ENCODE measurements at regions not wholly inside any gene's neighbourhood (a gene's known extent, or its start where the extent isn't known, plus 50 kb on each side); places are given as distances from the start of the nearest gene placed in this dataset.

- H3K9me3 Mint-ChIP-seq = peaks cover 11% of the 10 kb centered on the region
- no peaks in the 10 kb centered on the region for H3K4me1 Mint-ChIP-seq
- no peak for DNase-seq
- H3K27ac Mint-ChIP-seq = no peak overlapping the region
- no peaks in the 10 kb centered on the region for H3K27me3 Mint-ChIP-seq
- peaks cover 1% of the 10 kb centered on the region for H3K36me3 Mint-ChIP-seq
- no peak overlapping the region for H3K4me3 Mint-ChIP-seq
Observed at GRCh38 chr6:115362234-115362633, 698.5 kb downstream of the FRK start.

- no peak overlapping the region for H3K27ac Mint-ChIP-seq
- no peak for DNase-seq
- H3K9me3 Mint-ChIP-seq = peaks cover 2% of the 10 kb centered on the region
- H3K27me3 Mint-ChIP-seq = no peaks in the 10 kb centered on the region
- no peaks in the 10 kb centered on the region for H3K36me3 Mint-ChIP-seq
- H3K4me1 Mint-ChIP-seq = no peaks in the 10 kb centered on the region
- H3K4me3 Mint-ChIP-seq = no peak overlapping the region
Observed at GRCh38 chr6:115360602-115361325, 699.9 kb downstream of the FRK start.

- Mint-ChIP-seq H3K9me3 (no peaks in the 10 kb centered on the region), H3K4me1 (no peaks in the 10 kb centered on the region), H3K36me3 (no peaks in the 10 kb centered on the region), H3K27me3 (no peaks in the 10 kb centered on the region), H3K4me3 (no peak overlapping the region), H3K27ac (no peak overlapping the region)
- no peak for DNase-seq
Observed at GRCh38 chr6:115358616-115359015, 702.1 kb downstream of the FRK start.

DNA sequence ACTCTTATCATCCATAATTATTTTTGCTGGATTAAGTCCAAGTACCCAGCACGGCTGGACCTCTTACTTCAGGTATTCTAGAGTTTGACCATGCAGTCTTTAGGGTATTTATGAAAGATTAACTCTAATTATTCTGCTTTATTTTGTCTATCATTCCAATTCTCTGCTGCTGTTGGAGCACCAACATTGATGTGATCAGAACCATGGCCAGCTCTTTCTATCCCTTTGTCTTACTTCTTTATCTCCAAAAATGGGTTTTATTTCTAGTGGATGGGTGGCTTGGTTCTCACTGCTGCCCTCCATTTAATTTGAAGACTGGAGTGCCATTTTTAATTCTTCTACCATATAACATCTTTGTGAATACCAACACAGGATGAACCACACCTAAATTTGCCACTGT, 704.3 kb downstream of the FRK start:
- no peaks in the 10 kb centered on the region for H3K4me1 Mint-ChIP-seq
- H3K9me3 Mint-ChIP-seq = peaks cover 2% of the 10 kb centered on the region
- no peaks in the 10 kb centered on the region for H3K27me3 Mint-ChIP-seq
- no peak overlapping the region for H3K4me3 Mint-ChIP-seq
- DNase-seq = no peak
- H3K27ac Mint-ChIP-seq = no peak overlapping the region
- no peaks in the 10 kb centered on the region for H3K36me3 Mint-ChIP-seq

DNA sequence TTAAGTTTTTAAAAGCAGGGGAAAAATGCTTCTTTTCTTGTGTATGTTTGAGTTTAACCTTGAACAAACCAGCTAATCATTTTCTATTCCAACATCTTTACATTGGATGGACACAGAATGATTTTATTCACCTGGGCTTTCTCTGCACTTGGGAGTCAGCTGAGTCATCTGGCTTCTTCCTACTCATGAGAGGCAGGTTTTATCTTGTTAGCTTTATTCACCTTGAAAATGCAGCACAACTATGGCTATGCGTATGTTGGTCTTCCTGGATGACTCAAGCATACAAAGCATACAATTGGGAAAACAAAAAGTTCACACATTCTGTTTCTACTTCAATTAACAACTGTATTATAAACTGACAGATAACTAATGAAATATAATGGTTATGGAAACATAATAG, 737.7 kb downstream of the FRK start:
- no peaks in the 10 kb centered on the region for H3K27me3 Mint-ChIP-seq
- H3K36me3 Mint-ChIP-seq = no peaks in the 10 kb centered on the region
- no peaks in the 10 kb centered on the region for H3K4me1 Mint-ChIP-seq
- no peak overlapping the region for H3K27ac Mint-ChIP-seq
- no peak for DNase-seq
- no peaks in the 10 kb centered on the region for H3K9me3 Mint-ChIP-seq
- no peak overlapping the region for H3K4me3 Mint-ChIP-seq

- Mint-ChIP-seq H3K4me3 (no peak overlapping the region), H3K4me1 (no peaks in the 10 kb centered on the region), H3K9me3 (peaks cover 2% of the 10 kb centered on the region), H3K27me3 (no peaks in the 10 kb centered on the region), H3K27ac (no peak overlapping the region), H3K36me3 (no peaks in the 10 kb centered on the region)
- no peak for DNase-seq
Observed at GRCh38 chr6:115319823-115320222, 740.9 kb downstream of the FRK start.

DNA sequence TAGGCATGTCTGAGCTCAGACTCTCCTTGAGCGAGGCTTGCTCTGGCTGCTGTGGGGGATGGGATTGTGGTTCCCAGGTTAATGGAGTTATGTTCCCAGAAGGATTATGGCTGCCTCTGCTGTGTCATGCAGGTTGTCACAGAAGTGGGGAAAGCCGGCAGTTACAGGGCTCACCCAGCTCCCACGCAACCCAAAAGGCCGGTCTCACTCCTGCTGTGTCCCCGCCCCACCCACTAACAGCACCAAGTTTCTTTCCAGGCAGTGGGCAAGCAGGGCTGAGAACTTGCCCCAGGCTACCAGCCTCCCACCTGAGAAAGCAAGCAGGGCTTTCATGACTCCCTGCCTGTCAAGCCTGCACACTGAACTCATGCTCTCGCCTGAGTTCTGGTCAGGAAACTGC, 750.5 kb downstream of the FRK start:
- Mint-ChIP-seq H3K27me3 (no peaks in the 10 kb centered on the region), H3K9me3 (peaks cover 10% of the 10 kb centered on the region), H3K4me3 (no peak overlapping the region), H3K36me3 (no peaks in the 10 kb centered on the region), H3K4me1 (no peaks in the 10 kb centered on the region), H3K27ac (no peak overlapping the region)
- DNase-seq = no peak

DNA sequence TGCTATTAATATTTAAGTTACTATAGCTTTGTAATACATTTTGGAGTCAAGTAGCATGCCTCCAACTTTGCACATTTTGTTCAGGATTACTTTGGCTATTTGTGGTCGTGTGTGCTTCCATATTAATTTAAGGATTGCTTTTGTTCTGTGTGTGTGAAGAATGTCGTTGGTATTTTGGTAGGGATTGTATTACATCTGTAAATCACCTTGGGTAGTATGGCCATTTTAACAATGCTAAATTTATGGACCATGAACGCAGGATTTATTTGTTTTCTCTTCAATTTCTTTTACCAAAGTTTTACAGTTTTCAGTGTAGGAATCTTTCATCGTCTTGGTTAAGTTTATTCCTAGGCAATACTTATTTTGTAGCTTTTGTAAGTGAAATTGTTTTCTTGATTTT, 758.0 kb downstream of the FRK start:
- no peaks in the 10 kb centered on the region for H3K4me1 Mint-ChIP-seq
- H3K9me3 Mint-ChIP-seq = peaks cover 9% of the 10 kb centered on the region
- H3K36me3 Mint-ChIP-seq = no peaks in the 10 kb centered on the region
- no peak for DNase-seq
- H3K27ac Mint-ChIP-seq = no peak overlapping the region
- H3K4me3 Mint-ChIP-seq = no peak overlapping the region
- no peaks in the 10 kb centered on the region for H3K27me3 Mint-ChIP-seq

DNA sequence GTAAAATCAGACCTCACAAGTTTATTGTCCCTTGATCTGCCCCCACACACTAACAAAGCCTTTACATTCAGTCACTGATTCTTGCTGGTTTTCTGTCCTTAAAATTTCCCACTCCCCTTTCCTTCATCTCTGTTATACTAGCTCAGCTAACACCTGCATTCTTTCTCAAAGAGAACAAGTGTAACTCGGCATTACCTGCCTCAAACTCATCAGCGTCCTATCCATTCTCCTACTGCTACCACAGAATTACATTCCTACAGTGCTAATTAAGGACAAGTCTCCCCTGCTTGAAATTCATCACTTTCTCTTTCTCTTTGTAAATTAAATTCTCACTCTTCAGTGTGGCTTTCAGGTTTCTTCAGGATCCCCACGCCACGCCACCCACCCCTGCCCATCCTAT, 773.2 kb downstream of the FRK start:
- H3K27me3 Mint-ChIP-seq = no peaks in the 10 kb centered on the region
- H3K27ac Mint-ChIP-seq = no peak overlapping the region
- H3K4me3 Mint-ChIP-seq = no peak overlapping the region
- no peak for DNase-seq
- H3K9me3 Mint-ChIP-seq = no peaks in the 10 kb centered on the region
- H3K36me3 Mint-ChIP-seq = no peaks in the 10 kb centered on the region
- no peaks in the 10 kb centered on the region for H3K4me1 Mint-ChIP-seq

DNA sequence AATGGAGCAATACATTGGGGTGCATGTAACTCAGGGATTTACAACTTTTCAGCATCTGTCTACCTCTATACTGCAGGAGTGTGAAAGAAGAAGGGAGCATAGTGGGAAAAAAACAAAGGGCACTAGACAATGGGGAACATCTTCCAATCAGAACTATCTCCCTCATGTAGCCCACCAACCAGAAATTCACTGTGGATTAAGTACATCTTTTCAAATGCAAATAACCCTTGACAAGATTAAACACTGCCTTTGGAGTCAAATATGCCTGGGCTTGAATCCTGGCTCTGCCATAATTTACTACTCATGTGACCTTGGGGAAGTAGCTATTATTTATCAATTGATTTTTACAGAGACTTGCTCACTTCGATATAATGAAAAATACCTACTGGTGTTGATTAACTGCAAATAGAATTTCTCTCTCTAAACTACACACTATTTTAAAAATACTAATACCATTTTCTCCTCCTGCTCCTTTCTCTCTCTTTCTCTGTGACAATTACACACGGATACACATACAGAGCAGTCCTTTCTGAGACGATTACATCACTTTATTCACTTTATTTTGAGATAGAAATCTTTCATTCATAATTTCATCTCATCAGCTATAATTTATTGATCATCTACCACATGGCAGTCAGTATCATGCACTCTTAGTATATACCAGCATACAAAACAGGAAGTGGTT, 783.7 kb downstream of the FRK start:
- H3K4me1 Mint-ChIP-seq = no peaks in the 10 kb centered on the region
- H3K9me3 Mint-ChIP-seq = no peaks in the 10 kb centered on the region
- no peaks in the 10 kb centered on the region for H3K27me3 Mint-ChIP-seq
- no peak overlapping the region for H3K27ac Mint-ChIP-seq
- no peak overlapping the region for H3K4me3 Mint-ChIP-seq
- no peak for DNase-seq
- no peaks in the 10 kb centered on the region for H3K36me3 Mint-ChIP-seq

- Mint-ChIP-seq H3K4me1 (no peaks in the 10 kb centered on the region), H3K4me3 (no peak overlapping the region), H3K27me3 (no peaks in the 10 kb centered on the region), H3K36me3 (no peaks in the 10 kb centered on the region), H3K9me3 (peaks cover 1% of the 10 kb centered on the region), H3K27ac (no peak overlapping the region)
- no peak for DNase-seq
Observed at GRCh38 chr6:115272311-115272710, 788.4 kb downstream of the FRK start.

DNA sequence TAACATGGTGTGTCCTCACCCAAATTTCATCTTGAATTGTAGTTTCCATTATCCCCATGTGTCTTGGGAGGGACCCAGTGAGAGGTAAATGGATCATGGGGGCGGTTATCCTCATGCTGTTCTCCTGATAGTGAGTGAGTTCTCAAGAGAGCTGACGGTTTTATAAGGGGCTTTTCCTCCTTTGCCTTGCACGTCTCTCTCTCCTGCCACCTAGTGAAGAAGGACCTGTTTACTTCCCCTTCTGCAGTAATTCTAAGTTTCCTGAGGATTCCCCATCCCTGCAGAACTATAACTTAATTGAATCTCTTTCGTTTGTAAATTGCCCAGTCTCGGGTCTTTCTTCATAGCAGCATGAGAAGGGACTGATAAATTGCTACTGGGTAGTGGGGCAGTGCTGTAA, 789.3 kb downstream of the FRK start:
- no peak overlapping the region for H3K27ac Mint-ChIP-seq
- no peaks in the 10 kb centered on the region for H3K27me3 Mint-ChIP-seq
- no peak for DNase-seq
- H3K9me3 Mint-ChIP-seq = peaks cover 1% of the 10 kb centered on the region
- no peak overlapping the region for H3K4me3 Mint-ChIP-seq
- no peaks in the 10 kb centered on the region for H3K4me1 Mint-ChIP-seq
- no peaks in the 10 kb centered on the region for H3K36me3 Mint-ChIP-seq

DNA sequence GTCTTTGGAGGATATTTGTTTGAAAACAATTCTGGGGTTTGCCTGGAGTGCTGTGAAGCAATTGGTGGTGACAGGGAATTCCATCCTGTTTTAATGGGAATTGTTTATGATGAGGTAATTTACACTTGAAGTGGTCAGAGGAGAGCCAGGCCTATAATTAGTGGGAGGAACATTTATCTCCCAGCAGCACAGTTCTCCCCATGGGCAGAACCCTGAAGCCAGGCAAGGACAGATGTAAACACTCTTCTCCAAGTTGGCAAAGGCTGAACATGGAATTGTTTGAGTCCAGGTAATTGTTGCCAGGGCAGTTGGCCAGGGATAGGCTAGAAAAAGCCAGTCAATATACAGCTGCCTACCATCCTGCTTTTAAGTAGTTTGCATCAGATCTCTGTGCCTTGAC, 789.7 kb downstream of the FRK start:
- Mint-ChIP-seq H3K36me3 (no peaks in the 10 kb centered on the region), H3K27ac (no peak overlapping the region), H3K27me3 (no peaks in the 10 kb centered on the region), H3K9me3 (peaks cover 2% of the 10 kb centered on the region), H3K4me3 (no peak overlapping the region), H3K4me1 (no peaks in the 10 kb centered on the region)
- DNase-seq = no peak

DNA sequence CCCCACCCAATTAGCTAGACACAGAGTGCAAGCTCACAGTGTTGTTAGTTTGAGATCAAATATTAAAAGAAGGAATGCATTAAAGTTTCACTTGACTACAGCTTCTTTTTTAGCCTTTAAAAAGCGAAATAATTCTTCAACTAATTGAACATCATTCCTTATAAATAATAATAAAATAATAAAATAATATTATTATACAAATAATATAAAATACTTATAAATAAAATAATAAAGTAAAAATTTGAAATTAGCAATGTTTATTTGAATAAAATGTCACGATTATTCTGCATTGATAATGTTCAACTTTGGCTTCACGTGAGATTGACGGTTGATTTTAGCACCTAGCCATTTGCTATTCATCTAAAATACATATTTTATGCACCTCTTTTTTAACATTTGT, 819.3 kb downstream of the FRK start:
- Mint-ChIP-seq H3K4me1 (no peaks in the 10 kb centered on the region), H3K27me3 (no peaks in the 10 kb centered on the region), H3K9me3 (peaks cover 4% of the 10 kb centered on the region), H3K4me3 (no peak overlapping the region), H3K36me3 (no peaks in the 10 kb centered on the region), H3K27ac (no peak overlapping the region)
- no peak for DNase-seq

- no peaks in the 10 kb centered on the region for H3K36me3 Mint-ChIP-seq
- H3K4me3 Mint-ChIP-seq = no peak overlapping the region
- H3K27me3 Mint-ChIP-seq = no peaks in the 10 kb centered on the region
- peaks cover 14% of the 10 kb centered on the region for H3K9me3 Mint-ChIP-seq
- DNase-seq = no peak
- H3K4me1 Mint-ChIP-seq = no peaks in the 10 kb centered on the region
- no peak overlapping the region for H3K27ac Mint-ChIP-seq
Observed at GRCh38 chr6:115221198-115221597, 839.5 kb downstream of the FRK start.

DNA sequence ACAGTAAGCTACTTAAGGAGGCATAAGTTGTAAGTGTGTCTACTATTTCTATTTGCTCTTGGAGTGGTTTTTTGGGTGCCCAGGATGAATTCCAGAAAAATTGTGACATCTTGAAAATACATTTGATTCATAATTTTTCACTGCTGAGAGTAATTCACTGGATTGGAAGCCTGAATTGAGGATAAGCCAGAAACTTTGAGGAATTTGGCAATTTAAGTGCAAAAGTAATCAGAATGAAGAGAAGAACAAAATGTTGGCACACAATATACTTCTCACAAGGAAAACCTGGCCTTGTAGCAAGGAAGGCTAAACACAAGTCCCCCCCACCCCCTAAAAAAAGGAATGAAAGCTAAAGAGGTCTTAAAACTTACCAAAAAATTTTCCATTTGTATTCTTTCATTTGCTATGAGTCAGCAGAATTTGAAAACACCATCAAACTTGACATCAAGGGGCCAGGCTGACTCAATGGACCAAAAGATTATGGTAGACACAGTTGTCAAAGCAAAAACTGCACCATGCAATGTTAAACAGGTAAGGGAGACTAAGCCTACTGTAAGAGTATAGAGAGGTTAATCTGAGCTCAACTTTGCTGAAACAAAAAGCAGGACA, 840.0 kb downstream of the FRK start:
- H3K27me3 Mint-ChIP-seq = no peaks in the 10 kb centered on the region
- no peak overlapping the region for H3K4me3 Mint-ChIP-seq
- no peaks in the 10 kb centered on the region for H3K36me3 Mint-ChIP-seq
- peaks cover 15% of the 10 kb centered on the region for H3K9me3 Mint-ChIP-seq
- no peaks in the 10 kb centered on the region for H3K4me1 Mint-ChIP-seq
- H3K27ac Mint-ChIP-seq = no peak overlapping the region
- no peak for DNase-seq

Data from activated naive CD8-positive, alpha-beta T cell treated with anti-CD3 and anti-CD28 coated beads for 36 hours (primary cell).